PC-9 (cell line): ENCODE measurements at regions not wholly inside any gene's neighbourhood (a gene's known extent, or its start where the extent isn't known, plus 50 kb on each side); places are given as distances from the start of the nearest gene placed in this dataset.
"Not testable (repeated sequence)": the region's sequence is repeated elsewhere in the genome, so short reads cannot be mapped to it uniquely, and the experiment has no call there.

Experiments used
- BruUV-seq: library from RNA; stranded (reverse); fragments of 400-500 nt; replicated peaks from 2 replicates; lab custom pipeline; 2021; lab: Mats Ljungman, UMichigan
- CTCF ChIA-PET: fragments of 300-600 bp; sonication (Branson Sonifier 250); formaldehyde crosslinking; loops from one replicate; lab custom pipeline; 2022; ENCODE audit warnings: antibody characterized with exemption; lab: Charles Lee
- POLR2A ChIA-PET: fragments of 300-600 bp; sonication (Branson Sonifier 250); formaldehyde crosslinking; loops from one replicate; lab custom pipeline; 2022; ENCODE audit warnings: antibody characterized with exemption; ENCODE audit not compliant: unreplicated experiment; lab: Charles Lee
- DNase-seq, 2 experiments: peaks; one replicate each; pipeline versions ENCODE4 v3.0.0 to v3.0.0-alpha.2; 2015 to 2022; ENCODE audit warnings: mixed read lengths in 1 of 2
- H2AFZ ChIP-seq: fragments of 200-600 bp; sonication (generic); 2 replicates; pipeline ENCODE4 v1.8.1; 2017; ENCODE audit warnings: antibody characterized with exemption
- H3F3A ChIP-seq: fragments of 200-600 bp; sonication (generic); 2 replicates; pipeline ENCODE4 v1.8.1; 2017; ENCODE audit warnings: antibody characterized with exemption, mild to moderate bottlenecking, low read depth; ENCODE audit not compliant: insufficient read depth
- H3K27ac ChIP-seq: fragments of 200-600 bp; sonication (generic); 2 replicates; pipeline ENCODE4 v1.6.1; 2016; ENCODE audit warnings: mixed run types
- H3K27me3 ChIP-seq: fragments of 200-600 bp; sonication (generic); 2 replicates; pipeline ENCODE4 v1.6.1; 2016; ENCODE audit warnings: low read depth, mixed run types; ENCODE audit not compliant: insufficient read depth
- H3K36me3 ChIP-seq: fragments of 200-600 bp; sonication (generic); 2 replicates; pipeline ENCODE4 v1.6.1; 2016; ENCODE audit warnings: low read depth, mixed run types
- H3K4me1 ChIP-seq: fragments of 200-600 bp; sonication (generic); replicated peaks from 2 replicates; pipeline ENCODE4 v1.6.1; 2016; ENCODE audit warnings: mixed run types; ENCODE audit not compliant: insufficient read depth
- H3K4me2 ChIP-seq: fragments of 200-600 bp; sonication (generic); 2 replicates; pipeline ENCODE4 v1.6.1; 2017; ENCODE audit warnings: mixed run types
- H3K4me3 ChIP-seq: fragments of 200-600 bp; sonication (generic); 2 replicates; pipeline ENCODE4 v1.6.1; 2016; ENCODE audit warnings: mixed run types
- H3K79me2 ChIP-seq: fragments of 200-600 bp; sonication (generic); 2 replicates; pipeline ENCODE4 v1.6.1; 2017; ENCODE audit warnings: low read depth, mixed run types
- H3K9me2 ChIP-seq: fragments of 200-600 bp; sonication (generic); 2 replicates; pipeline ENCODE4 v1.8.1; 2017; ENCODE audit warnings: mild to moderate bottlenecking; ENCODE audit not compliant: insufficient read depth
- H3K9me3 ChIP-seq: fragments of 200-600 bp; sonication (generic); 2 replicates; pipeline ENCODE4 v1.8.1; 2016; ENCODE audit warnings: low read depth; ENCODE audit not compliant: insufficient read depth
- H4K20me1 ChIP-seq: fragments of 200-600 bp; sonication (generic); 2 replicates; pipeline ENCODE4 v1.8.1; 2017; ENCODE audit not compliant: insufficient read depth
- EZH2 ChIP-seq: fragments of 200-600 bp; sonication (generic); IDR thresholded peaks from 2 replicates; pipeline ENCODE4 v1.8.0; 2017; ENCODE audit warnings: antibody characterized with exemption, low read depth
- intact Hi-C: fragments of 100-400 bp; cut with micrococcal nuclease; formaldehyde crosslinking; loops from one replicate; pipeline ENCODE4 v1.10.0; 2022; ENCODE audit not compliant: unreplicated experiment
- TF ChIP-seq, protein P1 (sequence below): fragments of 200-600 bp; sonication (generic); conservative IDR thresholded peaks from 2 replicates; pipeline ENCODE4 v1.6.1; 2017; ENCODE audit warnings: mixed run types, antibody characterized with exemption, mild to moderate bottlenecking, moderate library complexity

DNA sequence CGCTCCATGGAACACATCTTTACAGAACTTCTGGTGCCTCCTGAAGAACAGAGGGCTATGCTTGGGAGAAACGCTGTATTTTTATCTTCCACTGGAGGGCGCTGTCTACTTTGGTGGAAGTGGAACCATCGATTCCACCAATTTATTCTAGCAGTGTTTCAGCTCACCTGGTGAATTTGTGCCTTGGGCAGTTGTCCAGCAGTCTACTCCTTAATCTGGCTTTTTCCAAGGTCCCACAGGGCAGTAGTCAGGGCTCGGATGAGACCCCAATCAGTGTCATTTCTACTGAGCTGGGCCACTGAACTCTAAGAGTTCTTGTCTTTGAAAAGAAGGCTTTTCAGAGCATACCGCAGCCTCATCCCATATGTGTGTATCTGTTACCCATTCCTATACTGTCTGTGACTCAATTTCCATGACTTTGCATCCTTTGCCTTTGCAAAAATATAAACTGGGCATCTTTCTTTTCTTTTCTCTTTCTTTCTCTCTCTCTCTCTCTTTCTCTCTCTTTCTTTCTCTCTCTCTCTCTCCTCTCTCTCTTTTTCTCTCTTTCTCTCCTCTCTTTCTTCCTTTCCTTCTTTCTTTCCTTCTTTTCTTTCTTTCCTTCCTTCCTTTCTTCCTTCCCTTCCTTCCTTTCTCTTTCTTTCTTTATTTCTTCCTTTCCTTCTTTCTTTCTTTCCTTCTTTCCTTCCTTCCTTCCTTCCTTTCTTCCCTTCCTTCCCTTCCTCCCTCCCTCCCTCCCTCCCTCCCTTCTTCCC lies 138.4 kb upstream of the ZNF618 start:
- no peaks in the 10 kb centered on the region for H4K20me1 ChIP-seq
- H3K27ac ChIP-seq, result no peak overlapping the region
- H3K27me3 ChIP-seq, result peaks cover 55% of the 10 kb centered on the region; the same call in 1 of the 2 replicates
- H3K79me2 ChIP-seq, result no peaks in the 10 kb centered on the region
- H3F3A ChIP-seq, result no peaks in the 10 kb centered on the region
- no peaks in the 10 kb centered on the region for H3K9me3 ChIP-seq
- TF ChIP-seq EZH2, result no peak
- TF ChIP-seq, protein P1, sequence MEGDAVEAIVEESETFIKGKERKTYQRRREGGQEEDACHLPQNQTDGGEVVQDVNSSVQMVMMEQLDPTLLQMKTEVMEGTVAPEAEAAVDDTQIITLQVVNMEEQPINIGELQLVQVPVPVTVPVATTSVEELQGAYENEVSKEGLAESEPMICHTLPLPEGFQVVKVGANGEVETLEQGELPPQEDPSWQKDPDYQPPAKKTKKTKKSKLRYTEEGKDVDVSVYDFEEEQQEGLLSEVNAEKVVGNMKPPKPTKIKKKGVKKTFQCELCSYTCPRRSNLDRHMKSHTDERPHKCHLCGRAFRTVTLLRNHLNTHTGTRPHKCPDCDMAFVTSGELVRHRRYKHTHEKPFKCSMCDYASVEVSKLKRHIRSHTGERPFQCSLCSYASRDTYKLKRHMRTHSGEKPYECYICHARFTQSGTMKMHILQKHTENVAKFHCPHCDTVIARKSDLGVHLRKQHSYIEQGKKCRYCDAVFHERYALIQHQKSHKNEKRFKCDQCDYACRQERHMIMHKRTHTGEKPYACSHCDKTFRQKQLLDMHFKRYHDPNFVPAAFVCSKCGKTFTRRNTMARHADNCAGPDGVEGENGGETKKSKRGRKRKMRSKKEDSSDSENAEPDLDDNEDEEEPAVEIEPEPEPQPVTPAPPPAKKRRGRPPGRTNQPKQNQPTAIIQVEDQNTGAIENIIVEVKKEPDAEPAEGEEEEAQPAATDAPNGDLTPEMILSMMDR, result peak; percentile 80
- BruUV-seq, result no TSS peak
- intact Hi-C loops, result loop anchor here (2.0 to 10.0 kb wide), 2 partner anchors 137 to 553 kb away; partner anchors contain the start of gene ZNF618
- no peak overlapping the region for H3K4me2 ChIP-seq
- H2AFZ ChIP-seq, result no peak overlapping the region
- no peaks in the 10 kb centered on the region for H3K4me1 ChIP-seq
- POLR2A ChIA-PET, result no interaction called here
- no peak overlapping the region for H3K4me3 ChIP-seq
- peak in 1 of 2 experiments; percentile 26 for DNase-seq
- no peaks in the 10 kb centered on the region for H3K9me2 ChIP-seq
- no peaks in the 10 kb centered on the region for H3K36me3 ChIP-seq
- CTCF ChIA-PET, result no interaction called here

DNA sequence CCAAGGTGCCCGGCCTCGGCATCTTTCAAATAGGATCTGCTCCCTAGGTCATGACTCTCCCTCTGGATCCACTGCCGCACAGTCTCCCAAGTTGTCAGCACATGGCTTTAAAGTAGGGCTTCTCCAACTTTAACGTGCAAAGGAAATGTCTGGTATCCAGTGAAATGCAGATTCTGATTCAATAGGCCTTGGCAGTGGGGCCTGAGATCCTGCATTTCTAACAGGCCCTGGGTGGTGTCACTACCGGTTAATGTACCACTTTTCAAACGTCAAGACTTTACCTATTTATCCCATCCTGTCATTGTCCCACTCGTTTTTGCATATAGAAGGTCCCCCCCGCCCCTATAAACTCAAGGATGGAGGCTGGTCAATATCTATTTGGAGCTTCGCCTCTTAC lies 137.6 kb upstream of the ZNF618 start:
- TF ChIP-seq EZH2, result no peak
- TF ChIP-seq, protein P1, result no peak
- Histone ChIP-seq H3K9me2 (no peaks in the 10 kb centered on the region), H3K27ac (no peak overlapping the region), H3K36me3 (no peaks in the 10 kb centered on the region), H3K27me3 (peaks cover 56% of the 10 kb centered on the region), H3K4me1 (no peaks in the 10 kb centered on the region), H3K79me2 (no peaks in the 10 kb centered on the region), H3F3A (no peaks in the 10 kb centered on the region), H3K4me2 (no peak overlapping the region), H3K9me3 (no peaks in the 10 kb centered on the region), H4K20me1 (no peaks in the 10 kb centered on the region), H3K4me3 (no peak overlapping the region), H2AFZ (no peak overlapping the region)
- no TSS peak for BruUV-seq
- no peak for DNase-seq
- POLR2A ChIA-PET, result no interaction called here
- CTCF ChIA-PET, result no interaction called here
- intact Hi-C loops, result loop anchor here (10.0 kb wide), 1 partner anchor 136 kb away; the partner anchor contains the start of gene ZNF618

GRCh38 chr9:113738893-113739604 lies 137.1 kb upstream of the ZNF618 start:
- Histone ChIP-seq H3K79me2 (no peaks in the 10 kb centered on the region), H3K4me2 (no peak overlapping the region), H2AFZ (no peak overlapping the region), H3K4me1 (no peaks in the 10 kb centered on the region), H4K20me1 (no peaks in the 10 kb centered on the region), H3K4me3 (no peak overlapping the region), H3K9me3 (no peaks in the 10 kb centered on the region), H3K9me2 (no peaks in the 10 kb centered on the region), H3K27ac (no peak overlapping the region), H3F3A (no peaks in the 10 kb centered on the region), H3K36me3 (no peaks in the 10 kb centered on the region), H3K27me3 (peaks cover 56% of the 10 kb centered on the region)
- ChIA-PET CTCF (no interaction called here), POLR2A (no interaction called here)
- no peak for DNase-seq
- no TSS peak for BruUV-seq
- TF ChIP-seq, protein P1, result no peak
- TF ChIP-seq EZH2, result no peak
- intact Hi-C loops, result loop anchor here (10.0 kb wide), 1 partner anchor 136 kb away; the partner anchor contains the start of gene ZNF618

DNA sequence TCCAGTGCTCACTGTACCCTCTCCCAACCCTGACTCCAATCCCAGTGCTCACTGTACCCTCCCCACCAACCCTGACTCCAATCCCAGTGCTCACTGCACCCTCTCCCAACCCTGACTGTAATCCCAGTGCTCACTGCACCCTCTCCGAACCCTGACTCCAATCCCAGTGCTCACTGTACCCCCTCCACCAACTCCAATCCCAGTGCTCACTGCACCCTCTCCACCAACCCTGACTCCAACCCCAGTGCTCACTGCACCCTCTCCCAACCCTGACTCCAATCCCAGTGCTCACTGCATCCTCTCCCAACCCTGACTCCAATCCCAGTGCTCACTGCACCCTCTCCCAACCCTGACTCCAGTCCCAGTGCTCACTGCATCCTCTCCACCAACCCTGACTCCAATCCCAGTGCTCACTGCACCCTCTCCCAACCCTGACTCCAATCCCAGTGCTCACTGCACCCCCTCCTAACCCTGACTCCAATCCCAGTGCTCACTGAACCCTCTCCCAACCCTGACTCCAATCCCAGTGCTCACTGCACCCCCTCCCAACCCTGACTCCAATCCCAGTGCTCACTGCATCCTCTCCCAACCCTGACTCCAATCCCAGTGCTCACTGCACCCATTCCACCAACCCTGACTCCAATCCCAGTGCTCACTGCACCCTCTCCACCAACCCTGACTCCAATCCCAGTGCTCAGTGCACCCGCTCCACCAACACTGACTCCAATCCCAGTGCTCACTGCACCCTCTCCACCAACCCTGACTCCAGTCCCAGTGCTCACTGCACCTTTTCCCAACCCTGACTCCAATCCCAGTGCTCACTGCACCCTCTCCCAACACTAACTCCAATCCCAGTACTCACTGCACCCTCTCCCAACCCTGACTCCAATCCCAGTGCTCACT lies 136.3 kb upstream of the ZNF618 start:
- intact Hi-C loops, result loop anchor here (10.0 kb wide), 1 partner anchor 135 kb away; the partner anchor contains the start of gene ZNF618
- H3K4me2 ChIP-seq, POLR2A ChIA-PET, CTCF ChIA-PET, H2AFZ ChIP-seq, H3K79me2 ChIP-seq, H3K27ac ChIP-seq, H3K9me3 ChIP-seq, H3K4me1 ChIP-seq, H3K4me3 ChIP-seq, H3K9me2 ChIP-seq, H4K20me1 ChIP-seq, DNase-seq, BruUV-seq, H3K36me3 ChIP-seq, H3F3A ChIP-seq: not testable (repeated sequence)
- H3K27me3 ChIP-seq, result peaks cover 62% of the 10 kb centered on the region
